HG03439 (cell line): ENCODE measurements at regions not wholly inside any gene's neighbourhood (a gene's known extent, or its start where the extent isn't known, plus 50 kb on each side); places are given as distances from the start of the nearest gene placed in this dataset.
"Not testable (repeated sequence)": the region's sequence is repeated elsewhere in the genome, so short reads cannot be mapped to it uniquely, and the experiment has no call there.

Source experiments
- ATAC-seq: cut with Tn5 transposase; IDR thresholded peaks from one replicate; pipeline ENCODE4 v1.9.1; 2021; ENCODE audit warnings: mild to moderate bottlenecking, moderate library complexity; ENCODE audit not compliant: unreplicated experiment

GRCh38 chr9:85878872-85879597 lies 61.9 kb upstream of the NAA35 start:
- ATAC-seq: not testable (repeated sequence)

- not testable (repeated sequence) for ATAC-seq
Observed at GRCh38 chr9:85880507-85880906, 60.4 kb upstream of the NAA35 start.

GRCh38 chr9:85884256-85884655 lies 56.7 kb upstream of the NAA35 start:
- no peak for ATAC-seq

- ATAC-seq: no peak
Observed at GRCh38 chr9:85890962-85891361, 50.0 kb upstream of the NAA35 start.
